ENCODE measurements at regions not wholly inside any gene's neighbourhood (a gene's known extent, or its start where the extent isn't known, plus 50 kb on each side); places are given as distances from the start of the nearest gene placed in this dataset.
"Not testable (repeated sequence)": the region's sequence is repeated elsewhere in the genome, so short reads cannot be mapped to it uniquely, and the experiment has no call there.

- no peak for DNase-seq
Measured at GRCh38 chr15:96052154-96052553, 278.3 kb upstream of the NR2F2 start.

GRCh38 chr15:96052572-96053030 lies 277.9 kb upstream of the NR2F2 start:
- DNase-seq: no peak

- peak; percentile 72 for DNase-seq
Measured at GRCh38 chr15:96053031-96053780, 277.3 kb upstream of the NR2F2 start.

GRCh38 chr15:96053781-96054428 lies 276.6 kb upstream of the NR2F2 start:
- DNase-seq: no peak

GRCh38 chr15:96054621-96055020 lies 275.9 kb upstream of the NR2F2 start:
- no peak for DNase-seq

GRCh38 chr15:96058103-96058851 lies 272.2 kb upstream of the NR2F2 start:
- no peak for DNase-seq

- not testable (repeated sequence) for DNase-seq
Measured at GRCh38 chr15:96058852-96059103, 271.7 kb upstream of the NR2F2 start.

- DNase-seq: not testable (repeated sequence)
Measured at GRCh38 chr15:96060591-96060990, 269.9 kb upstream of the NR2F2 start.

GRCh38 chr15:96064351-96064756 lies 266.1 kb upstream of the NR2F2 start:
- no peak for DNase-seq

GRCh38 chr15:96066126-96066525 lies 264.4 kb upstream of the NR2F2 start:
- no peak for DNase-seq

GRCh38 chr15:96066852-96067495 lies 263.5 kb upstream of the NR2F2 start:
- no peak for DNase-seq

- DNase-seq: no peak
Measured at GRCh38 chr15:96067677-96068076, 262.8 kb upstream of the NR2F2 start.

GRCh38 chr15:96068897-96069296 lies 261.6 kb upstream of the NR2F2 start:
- DNase-seq: no peak

GRCh38 chr15:96070636-96071035 lies 259.9 kb upstream of the NR2F2 start:
- DNase-seq: no peak

- no peak for DNase-seq
Measured at GRCh38 chr15:96072821-96073220, 257.7 kb upstream of the NR2F2 start.

- DNase-seq: no peak
Measured at GRCh38 chr15:96073908-96074307, 256.6 kb upstream of the NR2F2 start.

GRCh38 chr15:96075895-96076294 lies 254.6 kb upstream of the NR2F2 start:
- DNase-seq: no peak

GRCh38 chr15:96076350-96076749 lies 254.2 kb upstream of the NR2F2 start:
- DNase-seq: no peak

- no peak for DNase-seq
Measured at GRCh38 chr15:96079041-96079440, 251.5 kb upstream of the NR2F2 start.

GRCh38 chr15:96079882-96080281 lies 250.6 kb upstream of the NR2F2 start:
- no peak for DNase-seq

GRCh38 chr15:96086164-96086563 lies 244.3 kb upstream of the NR2F2 start:
- no peak for DNase-seq

GRCh38 chr15:96087180-96087884 lies 243.2 kb upstream of the NR2F2 start:
- DNase-seq: no peak

- DNase-seq: no peak
Measured at GRCh38 chr15:96088650-96089049, 241.8 kb upstream of the NR2F2 start.

Data from NCI-H774 (cell line).